ENCODE measurements at regions not wholly inside any gene's neighbourhood (a gene's known extent, or its start where the extent isn't known, plus 50 kb on each side); places are given as distances from the start of the nearest gene placed in this dataset.

- Mint-ChIP-seq H3K4me1 (no peaks in the 10 kb centered on the region), H3K4me3 (no peak overlapping the region), H3K27me3 (no peaks in the 10 kb centered on the region), H3K27ac (no peak overlapping the region), H3K9me3 (ENCODE audit: insufficient read depth) (peaks cover 3% of the 10 kb centered on the region)
- Histone ChIP-seq H3K4me3 (ENCODE audit: control extremely low read depth in 1 of 5, extremely low read depth in 1 of 5, insufficient read depth in 1 of 5, low read depth in 2 of 5, low read length in 4 of 5) (no peak overlapping the region), H3K4me2 (replicated peaks; ENCODE audit: low read depth, low read length, poor library complexity, severe bottlenecking) (no peak overlapping the region), H3K27ac (ENCODE audit: low read length in 2 of 2) (no peak overlapping the region), H3K9me3 (ENCODE audit: control extremely low read depth in 1 of 3, control insufficient read depth in 2 of 3, insufficient read depth in 1 of 3, low read length in 2 of 3) (peaks cover 0 to 11% (median 0%) of the 10 kb centered on the region in 3 donors), H3K27me3 (replicated peaks in 1 of 4; ENCODE audit: control extremely low read depth in 1 of 4, control insufficient read depth in 3 of 4, insufficient read depth in 4 of 4, low read length in 3 of 4) (no peaks in the 10 kb centered on the region), H2AFZ (ENCODE audit: insufficient read depth, low read depth, low read length, poor library complexity, severe bottlenecking) (no peak overlapping the region), H3K9ac (ENCODE audit: low read length) (no peak overlapping the region), H3K36me3 (replicated peaks in 1 of 2; ENCODE audit: control extremely low read depth in 1 of 2, control insufficient read depth in 1 of 2, extremely low read depth in 1 of 2, insufficient read depth in 2 of 2, low read length in 1 of 2) (no peaks in the 10 kb centered on the region), H4K20me1 (ENCODE audit: control insufficient read depth, insufficient read depth, low read length, poor library complexity, severe bottlenecking) (no peaks in the 10 kb centered on the region), H3K79me2 (ENCODE audit: control insufficient read depth, insufficient read depth, low read length) (no peaks in the 10 kb centered on the region), H3K4me1 (ENCODE audit: control insufficient read depth in 2 of 2, insufficient read depth in 2 of 2, low read length in 2 of 2) (no peaks in the 10 kb centered on the region)
- DNase-seq, result no peak
- WGBS (ENCODE audit: insufficient coverage), result 64% methylated on average over 5 of the region's 5 CpGs
- intact Hi-C loops (cut with micrococcal nuclease), result no loop called here
- TF ChIP-seq EZH2 (IDR thresholded peaks at IDR 0.05; ENCODE audit: borderline replicate concordance, insufficient read depth, low read depth, low read length, poor library complexity, severe bottlenecking), result no peak
- no peak for TF ChIP-seq CTCF (IDR thresholded peaks at IDR 0.05)
- ChIA-PET CTCF (no interaction called here), POLR2A (no interaction called here)
- no peak for ATAC-seq (ENCODE audit: low read depth)
Measured at GRCh38 chr3:165920984-165921383, 83.8 kb upstream of the BCHE start.

- TF ChIP-seq CTCF (IDR thresholded peaks at IDR 0.05) (no peak), EZH2 (IDR thresholded peaks at IDR 0.05; ENCODE audit: borderline replicate concordance, insufficient read depth, low read depth, low read length, poor library complexity, severe bottlenecking) (no peak)
- H3K4me1 ChIP-seq (ENCODE audit: control insufficient read depth in 2 of 2, insufficient read depth in 2 of 2, low read length in 2 of 2), result no peaks in the 10 kb centered on the region
- H3K27ac ChIP-seq (ENCODE audit: low read length in 2 of 2), result no peak overlapping the region
- ATAC-seq (ENCODE audit: low read depth) (no peak), DNase-seq (no peak)
- H3K27me3 Mint-ChIP-seq, result no peaks in the 10 kb centered on the region
- H3K27ac Mint-ChIP-seq, result no peak overlapping the region
- no peaks in the 10 kb centered on the region for H3K79me2 ChIP-seq (ENCODE audit: control insufficient read depth, insufficient read depth, low read length)
- no peaks in the 10 kb centered on the region for H4K20me1 ChIP-seq (ENCODE audit: control insufficient read depth, insufficient read depth, low read length, poor library complexity, severe bottlenecking)
- peaks cover 3% of the 10 kb centered on the region for H3K9me3 Mint-ChIP-seq (ENCODE audit: insufficient read depth)
- H3K36me3 ChIP-seq (replicated peaks in 1 of 2; ENCODE audit: control extremely low read depth in 1 of 2, control insufficient read depth in 1 of 2, extremely low read depth in 1 of 2, insufficient read depth in 2 of 2, low read length in 1 of 2), result no peaks in the 10 kb centered on the region
- no peak overlapping the region for H3K9ac ChIP-seq (ENCODE audit: low read length)
- no peak overlapping the region for H3K4me3 Mint-ChIP-seq
- H3K9me3 ChIP-seq (ENCODE audit: control extremely low read depth in 1 of 3, control insufficient read depth in 2 of 3, insufficient read depth in 1 of 3, low read length in 2 of 3), result peaks cover 0 to 7% (median 0%) of the 10 kb centered on the region in 3 donors
- no peaks in the 10 kb centered on the region for H3K27me3 ChIP-seq (replicated peaks in 1 of 4; ENCODE audit: control extremely low read depth in 1 of 4, control insufficient read depth in 3 of 4, insufficient read depth in 4 of 4, low read length in 3 of 4)
- POLR2A ChIA-PET, result no interaction called here
- intact Hi-C loops (cut with micrococcal nuclease), result no loop called here
- H3K4me2 ChIP-seq (replicated peaks; ENCODE audit: low read depth, low read length, poor library complexity, severe bottlenecking), result no peak overlapping the region
- no peak overlapping the region for H3K4me3 ChIP-seq (ENCODE audit: control extremely low read depth in 1 of 5, extremely low read depth in 1 of 5, insufficient read depth in 1 of 5, low read depth in 2 of 5, low read length in 4 of 5)
- no peak overlapping the region for H2AFZ ChIP-seq (ENCODE audit: insufficient read depth, low read depth, low read length, poor library complexity, severe bottlenecking)
- no CpG with 5 or more reads among the region's 4 CpGs for WGBS (ENCODE audit: insufficient coverage)
- H3K4me1 Mint-ChIP-seq, result no peaks in the 10 kb centered on the region
- CTCF ChIA-PET, result no interaction called here
Measured at GRCh38 chr3:165919284-165919683, 82.1 kb upstream of the BCHE start.
